GM19328 (cell line): ENCODE measurements at regions not wholly inside any gene's neighbourhood (a gene's known extent, or its start where the extent isn't known, plus 50 kb on each side); places are given as distances from the start of the nearest gene placed in this dataset.

Experiments
- ATAC-seq: cut with Tn5 transposase; IDR thresholded peaks from one replicate; pipeline ENCODE4 v1.9.1; 2021; ENCODE audit warnings: mild to moderate bottlenecking, moderate library complexity; ENCODE audit not compliant: unreplicated experiment

DNA sequence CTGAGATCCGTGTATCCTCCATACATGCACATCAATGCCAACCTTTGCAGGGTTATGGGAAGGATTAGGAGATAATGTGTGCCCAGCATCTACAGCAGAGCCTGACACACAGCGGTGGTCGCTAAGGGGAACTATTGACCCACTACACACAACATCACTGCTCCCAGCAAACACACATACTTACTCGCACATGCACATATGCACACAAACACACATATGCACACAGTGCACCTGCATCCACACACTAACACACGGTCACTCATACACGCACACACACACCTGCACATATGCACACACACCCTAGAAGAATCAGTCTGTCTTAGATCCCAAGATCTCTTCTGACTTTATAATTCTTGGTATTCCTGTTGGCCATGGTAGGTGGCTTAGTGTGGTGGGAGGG lies 118.3 kb downstream of the GYPC start:
- ATAC-seq, result no peak

DNA sequence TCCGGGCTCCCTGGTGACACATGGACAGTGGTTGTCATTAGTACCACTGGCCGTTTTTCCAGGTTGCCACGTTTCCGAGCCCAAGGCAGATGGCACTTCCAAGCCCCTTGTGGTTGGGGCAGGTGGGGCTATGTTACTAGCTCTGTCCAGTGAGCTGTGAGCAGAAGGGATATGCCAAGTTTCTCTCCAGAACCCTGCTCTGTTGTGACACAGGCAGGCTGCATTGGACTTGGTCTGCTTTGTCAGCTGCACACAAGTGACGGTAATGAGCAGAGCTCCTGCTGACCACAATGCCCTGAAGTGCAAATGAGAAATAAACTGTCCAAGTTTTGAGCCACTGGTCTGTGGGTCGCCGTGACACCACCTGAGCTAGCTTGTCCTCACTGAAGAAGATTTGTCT lies 118.8 kb downstream of the GYPC start:
- no peak for ATAC-seq

DNA sequence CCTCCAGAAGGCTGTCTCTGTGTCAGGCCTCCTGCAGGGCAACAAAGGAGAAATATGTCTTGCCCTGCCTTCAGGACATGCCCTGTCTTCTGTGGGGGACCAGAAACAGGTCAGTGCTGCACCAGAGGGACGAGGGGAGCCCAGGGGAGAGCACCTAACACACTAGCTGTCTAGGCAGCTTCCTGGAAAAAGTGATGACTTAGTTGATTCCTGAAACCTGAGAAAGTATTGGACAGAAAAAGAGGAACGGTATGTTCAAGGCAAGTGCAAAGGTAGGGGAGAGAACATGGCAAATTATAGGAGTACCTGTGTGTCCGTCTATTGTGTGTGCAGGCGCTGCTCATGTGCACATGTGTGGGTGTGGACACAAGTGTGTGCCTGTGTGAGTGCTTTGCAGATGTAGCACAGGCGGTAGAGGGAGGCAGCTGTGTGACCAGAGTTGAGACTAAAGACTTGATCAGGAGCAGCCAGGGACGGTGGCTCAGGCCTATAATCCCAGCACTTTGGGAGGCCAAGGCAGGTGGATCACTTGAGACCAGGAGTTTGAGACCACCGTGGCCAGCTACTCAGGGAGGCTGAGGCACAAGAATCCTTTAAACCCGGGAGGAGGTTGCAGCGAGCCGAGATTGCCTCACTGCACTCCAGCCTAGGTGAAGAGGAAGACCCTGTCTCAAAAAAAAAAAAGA lies 119.5 kb downstream of the GYPC start:
- ATAC-seq, result no peak

DNA sequence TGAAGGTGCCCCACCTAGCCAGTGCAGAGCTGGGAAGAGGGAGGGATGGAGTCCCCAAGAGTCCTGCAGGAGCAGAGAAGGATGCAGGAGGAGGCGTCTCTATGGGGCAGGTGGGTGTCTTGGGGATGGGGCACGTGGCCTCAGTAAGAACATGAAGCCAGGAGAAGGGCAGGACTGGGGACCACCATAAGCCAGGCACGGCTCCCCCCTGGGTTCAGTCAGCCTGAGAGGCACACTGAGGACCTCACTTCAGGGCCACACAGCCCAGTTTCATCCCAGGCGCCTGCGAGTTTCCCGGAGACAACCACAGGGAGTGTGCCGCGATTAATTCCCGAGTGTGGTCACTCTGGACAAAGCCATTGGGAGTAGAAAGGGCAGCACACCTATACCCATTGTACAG lies 120.3 kb downstream of the GYPC start:
- ATAC-seq, result no peak

DNA sequence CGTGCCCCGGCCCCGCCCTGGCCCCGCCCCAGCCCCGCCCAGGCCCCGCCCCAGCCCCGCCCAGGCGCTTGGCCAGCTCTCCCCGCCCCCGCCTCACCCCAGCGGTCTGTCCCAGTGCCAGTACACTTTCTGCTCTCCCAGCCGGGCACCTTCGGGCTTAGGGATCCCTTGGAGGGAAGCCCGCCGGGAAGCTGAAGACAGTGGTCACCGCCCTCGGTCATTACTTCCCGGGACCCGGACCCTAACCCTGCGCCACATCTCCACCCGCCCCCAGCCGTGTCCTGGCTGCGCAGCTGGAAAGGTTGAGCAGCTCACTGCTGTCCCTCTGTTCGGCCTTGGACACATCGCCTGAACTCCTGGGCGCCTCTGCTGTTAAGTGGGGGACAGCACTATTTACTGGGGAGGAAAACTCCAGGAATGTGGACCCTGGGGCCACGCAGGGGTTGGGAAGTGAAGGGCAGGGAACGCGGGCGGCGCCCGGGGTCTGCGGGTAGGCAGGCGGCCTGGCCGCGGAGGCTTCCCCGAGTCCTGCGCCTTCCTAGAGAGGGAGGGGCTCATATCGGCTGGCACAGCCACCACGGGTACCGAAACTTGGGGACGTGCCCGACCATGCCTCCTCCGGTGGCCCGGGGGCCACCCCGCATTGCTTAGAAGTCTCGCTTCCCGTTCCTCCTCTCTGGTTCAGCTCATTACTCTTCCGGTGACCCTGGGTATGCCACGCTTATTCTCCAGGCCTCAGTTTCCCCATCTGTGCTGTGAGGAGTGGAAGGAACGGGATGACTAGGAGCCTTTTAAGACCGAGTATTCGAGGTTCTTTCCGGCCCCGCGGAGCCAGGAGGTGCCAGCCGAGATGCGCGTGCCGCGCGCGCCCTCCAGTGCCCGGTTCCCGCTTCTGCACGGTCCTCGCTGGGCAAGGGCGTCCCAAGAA lies 121.0 kb downstream of the GYPC start:
- peak; percentile 84 for ATAC-seq

DNA sequence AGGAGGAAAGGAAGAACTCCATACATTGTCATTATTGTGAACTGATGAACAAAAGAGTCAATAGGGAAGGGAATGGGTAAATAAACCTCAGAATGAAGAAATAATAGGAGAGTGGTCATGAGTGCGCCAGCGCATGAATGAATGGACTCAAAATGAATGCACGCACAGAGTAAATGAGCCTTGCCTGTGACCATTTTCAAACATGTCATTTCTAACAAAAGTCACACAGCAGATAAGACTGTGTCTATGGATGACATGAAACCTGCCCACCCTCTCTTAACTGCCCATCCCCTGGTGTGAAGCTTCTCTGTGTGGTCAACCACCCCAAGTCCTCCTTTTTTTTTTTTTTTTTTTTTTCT lies 121.1 kb upstream of the TEX51 start:
- peak; percentile 11 for ATAC-seq

DNA sequence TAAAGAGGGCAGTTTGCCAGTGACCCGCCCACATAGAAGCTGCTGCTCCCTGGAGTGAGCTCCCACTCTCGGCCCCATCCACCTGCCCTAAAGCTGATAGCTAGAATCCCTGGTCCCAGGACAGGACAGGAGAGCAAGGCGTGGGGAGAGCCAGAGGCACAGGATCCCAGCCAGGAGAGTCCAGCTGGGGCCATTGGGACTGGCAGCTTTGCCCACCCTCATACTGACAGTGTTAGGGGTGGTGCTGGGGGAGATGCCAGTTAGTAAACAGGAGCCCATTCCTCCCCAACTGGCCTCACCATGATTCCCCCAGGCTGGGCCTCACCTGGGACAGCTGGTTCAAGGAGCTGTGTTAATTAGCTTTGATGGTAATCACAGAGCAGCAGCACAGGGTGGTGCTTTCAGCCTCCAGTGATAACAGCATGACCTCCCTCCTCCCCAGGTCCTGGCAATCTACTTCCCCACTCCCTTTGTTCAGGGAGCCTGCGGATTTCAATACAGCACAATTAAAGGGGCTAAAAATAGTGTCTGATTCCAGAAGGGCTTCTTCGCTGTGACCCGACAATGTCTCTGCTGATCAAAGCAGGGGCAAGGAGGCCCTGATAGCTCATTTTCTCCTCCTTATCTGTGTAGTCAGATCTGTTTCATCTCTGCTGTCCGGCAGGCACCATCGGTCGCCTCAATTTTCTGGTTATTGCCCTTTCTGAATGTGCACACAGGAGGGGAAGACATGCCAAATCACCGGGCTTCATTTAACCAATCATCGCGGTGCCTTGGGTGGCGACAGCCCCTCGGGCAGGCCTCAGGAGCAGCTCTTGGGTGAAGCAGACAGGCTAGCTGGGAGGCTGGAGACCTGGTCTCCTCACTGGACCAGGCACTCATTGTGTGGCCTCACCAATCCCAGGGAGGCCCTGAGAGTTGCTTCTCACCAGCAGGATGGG lies 119.9 kb upstream of the TEX51 start:
- no peak for ATAC-seq

DNA sequence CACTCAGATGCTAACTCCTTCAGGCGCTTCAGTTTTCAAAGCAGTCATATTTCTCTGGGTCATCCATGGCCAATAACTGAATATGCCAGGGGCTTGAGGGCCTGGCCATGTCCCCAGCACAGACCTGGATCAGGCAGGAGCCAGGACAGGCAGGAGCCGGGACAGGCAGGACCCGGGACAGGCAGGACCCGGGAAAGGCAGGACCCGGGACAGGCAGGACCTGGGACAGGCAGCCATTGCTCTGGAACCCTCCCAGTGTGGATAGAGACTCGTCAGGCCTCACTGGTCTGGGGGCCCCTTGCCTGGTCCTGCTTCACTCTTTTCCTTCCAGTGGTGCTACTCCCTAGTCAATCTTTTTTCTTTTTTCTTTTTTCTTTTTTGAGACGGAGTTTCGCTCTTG lies 117.5 kb upstream of the TEX51 start:
- no peak for ATAC-seq

DNA sequence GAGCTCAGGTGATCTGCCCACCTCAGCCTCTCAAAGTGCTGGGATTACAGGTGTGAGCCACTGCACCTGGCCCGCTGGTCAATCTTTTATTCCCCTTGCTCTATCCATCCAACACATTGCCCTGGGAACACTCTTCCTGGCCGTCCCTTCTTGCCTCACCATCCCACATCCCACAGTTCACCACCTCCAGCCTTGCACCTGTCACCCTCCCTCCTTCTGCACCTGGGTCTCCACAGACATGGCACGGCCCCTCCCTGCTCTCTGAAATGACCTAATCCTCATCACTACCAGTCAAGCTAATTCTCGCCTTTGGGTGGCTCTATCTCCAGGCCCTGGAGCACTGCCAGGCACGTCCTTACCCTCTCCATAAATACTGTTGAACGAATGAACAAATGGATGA lies 116.9 kb upstream of the TEX51 start:
- no peak for ATAC-seq

DNA sequence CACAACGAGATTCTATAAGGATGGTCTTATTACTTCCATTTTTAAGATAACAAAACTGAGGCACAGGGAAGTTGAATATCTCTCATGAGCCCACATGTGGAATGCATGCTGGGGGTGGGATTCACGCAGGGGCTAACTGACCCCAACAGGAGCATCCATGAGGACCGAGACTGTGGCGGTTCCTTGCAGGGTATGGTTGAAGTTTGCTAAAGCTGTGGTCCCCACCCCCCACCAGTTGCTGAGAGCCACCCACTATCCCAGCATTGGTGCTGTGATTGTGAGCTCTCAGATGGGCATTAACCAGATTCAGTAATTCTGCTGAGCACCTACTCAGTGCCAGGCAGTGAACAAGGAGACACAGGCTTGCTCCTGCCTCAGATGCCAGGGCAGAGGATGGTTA lies 116.0 kb upstream of the TEX51 start:
- ATAC-seq, result no peak

DNA sequence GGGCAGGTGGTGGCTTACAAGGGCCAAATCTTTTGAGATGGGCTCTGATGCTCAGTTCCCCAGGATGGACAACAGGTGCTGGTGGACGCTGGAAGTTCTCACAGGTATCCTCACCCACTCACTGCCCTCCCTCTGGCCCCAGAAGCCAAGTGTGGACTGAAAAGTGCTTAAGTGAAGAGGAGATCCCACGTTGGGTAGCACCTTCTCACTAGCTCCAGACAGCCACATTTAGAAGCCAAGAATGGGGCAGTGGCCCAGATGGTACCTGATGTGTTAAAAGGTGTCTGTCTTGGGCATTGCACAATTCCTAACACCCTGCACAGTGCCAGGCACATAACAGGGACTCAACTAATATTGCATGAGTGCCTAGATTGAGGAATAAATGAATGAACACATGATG lies 115.3 kb upstream of the TEX51 start:
- no peak for ATAC-seq

DNA sequence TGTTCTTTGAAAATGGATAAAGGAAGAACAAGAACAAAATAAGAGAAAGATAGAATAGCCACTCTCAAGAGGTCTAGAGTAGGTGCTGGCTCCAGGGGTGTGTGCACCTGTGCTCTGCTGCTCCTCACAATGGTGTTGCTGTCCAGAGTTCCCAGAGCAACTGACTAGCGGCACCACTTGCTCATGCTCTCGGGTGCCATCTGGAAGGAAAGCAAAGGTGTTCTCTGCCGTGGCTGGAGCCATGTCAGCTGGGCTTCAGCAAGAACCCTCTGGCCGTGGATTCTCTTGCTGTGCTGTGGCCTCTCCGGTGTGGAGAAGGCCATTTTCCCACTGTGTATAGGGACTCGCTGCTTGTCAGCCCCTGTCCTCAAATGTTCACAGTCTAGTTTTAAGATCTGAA lies 114.6 kb upstream of the TEX51 start:
- no peak for ATAC-seq

DNA sequence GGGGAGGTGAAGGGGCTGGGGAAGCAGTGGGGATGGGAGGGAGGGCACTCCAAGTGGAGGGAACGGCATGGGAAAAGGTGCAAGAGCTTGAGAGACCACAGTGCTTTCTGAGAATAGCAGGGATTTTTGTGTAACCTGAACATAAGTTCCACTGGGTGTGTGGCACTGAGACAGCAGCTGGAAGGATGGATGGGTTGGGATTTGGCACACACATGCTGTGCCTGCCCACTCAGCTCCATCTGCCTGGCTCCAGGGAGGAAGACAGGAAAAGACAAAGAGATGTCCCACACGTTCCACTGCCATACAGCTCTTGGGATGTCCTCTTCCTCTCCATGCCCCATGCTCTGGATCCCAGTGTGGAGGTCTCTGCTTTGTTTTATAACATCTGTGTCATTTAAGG lies 114.1 kb upstream of the TEX51 start:
- no peak for ATAC-seq

DNA sequence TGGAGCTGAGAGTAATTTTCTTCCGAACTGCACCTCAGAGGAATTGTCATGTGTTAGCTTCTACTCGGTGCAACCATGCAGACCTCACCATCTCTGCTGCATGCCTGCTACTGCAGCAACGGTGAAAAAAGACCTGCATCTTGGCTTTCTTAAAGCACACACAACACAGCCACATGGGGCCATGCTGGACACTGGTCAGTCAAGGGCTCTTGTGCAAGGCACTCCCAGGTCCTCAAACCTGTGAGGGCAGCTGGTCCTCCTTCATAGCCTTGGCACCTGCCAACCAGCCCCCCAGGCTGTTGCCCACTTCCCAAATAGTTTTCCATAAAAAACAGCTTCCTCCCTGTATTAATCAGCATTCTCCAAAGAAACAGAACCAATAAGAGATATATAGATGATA lies 113.5 kb upstream of the TEX51 start:
- ATAC-seq, result no peak

DNA sequence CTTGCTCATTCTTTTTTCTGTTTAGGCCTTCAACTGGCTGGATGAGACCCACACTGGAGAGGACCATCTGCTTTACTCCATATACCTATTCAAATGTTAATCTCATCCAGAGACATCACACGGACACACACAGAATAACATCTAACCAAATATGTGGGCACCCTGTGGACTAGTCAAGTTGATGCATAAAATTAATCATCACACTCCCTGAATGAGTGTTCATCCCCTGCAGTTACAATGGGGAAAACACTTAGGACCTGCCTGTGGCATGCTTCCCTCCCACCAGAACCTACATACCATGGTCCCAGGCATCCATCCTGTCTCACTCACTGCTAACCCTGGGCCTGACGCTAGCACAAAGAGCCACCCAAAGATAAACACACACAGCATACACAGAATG lies 112.8 kb upstream of the TEX51 start:
- ATAC-seq, result no peak

DNA sequence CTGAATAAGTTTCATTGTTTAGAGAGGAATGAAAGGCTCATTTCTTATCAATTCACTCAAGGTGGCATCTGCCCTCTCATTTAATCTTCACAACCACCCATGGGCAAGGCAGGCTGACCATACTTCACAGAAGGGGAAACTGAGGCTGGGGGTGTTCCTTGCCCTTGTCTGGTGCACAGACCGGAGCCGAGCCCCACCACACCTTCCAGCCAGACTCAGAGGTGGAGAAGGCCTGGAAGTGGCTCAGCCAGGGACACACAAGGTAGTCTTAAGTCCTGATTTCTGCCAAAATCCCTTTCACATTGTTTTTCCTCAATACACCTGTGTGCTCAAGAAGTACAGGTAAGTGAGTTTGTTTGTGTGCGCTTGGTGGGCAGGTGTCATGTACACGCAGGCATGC lies 111.9 kb upstream of the TEX51 start:
- ATAC-seq, result no peak

DNA sequence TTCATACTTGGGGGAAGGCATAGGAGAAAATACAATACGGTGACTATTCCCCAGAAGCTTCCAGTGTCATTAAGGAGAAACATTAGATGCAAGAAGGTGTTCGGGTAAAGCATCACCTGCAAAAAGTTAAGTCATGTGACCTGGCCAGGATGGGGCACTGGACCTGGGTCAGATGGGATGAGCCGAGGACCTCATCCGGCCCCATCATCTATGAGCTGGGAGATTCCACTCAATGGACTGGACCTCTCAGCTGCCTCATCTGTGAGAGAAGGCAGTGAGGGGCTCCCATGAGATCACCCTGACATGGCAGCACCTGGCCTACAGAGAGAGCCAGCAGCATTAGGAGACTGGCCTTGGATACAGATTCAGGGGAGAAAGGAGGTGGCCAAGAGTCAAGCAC lies 111.4 kb upstream of the TEX51 start:
- ATAC-seq, result no peak

DNA sequence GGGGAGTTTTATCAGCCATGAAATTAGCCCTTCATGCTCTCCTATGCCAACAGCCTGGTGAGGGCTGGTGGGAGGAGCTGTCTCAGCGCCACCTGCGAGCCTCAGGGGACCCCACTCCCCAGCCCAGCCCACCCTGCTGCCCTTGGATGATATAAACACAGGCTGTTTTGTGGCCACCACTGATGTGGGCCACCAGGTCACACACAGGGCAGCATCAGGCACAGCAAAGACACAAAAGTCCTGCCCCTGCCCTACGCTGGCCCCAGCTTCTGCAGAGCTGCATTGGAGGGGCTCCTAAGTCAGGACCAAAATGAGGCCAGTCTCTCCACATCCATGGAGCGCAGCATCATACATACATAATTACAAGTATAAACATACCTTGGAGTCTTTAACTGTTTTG lies 110.6 kb upstream of the TEX51 start:
- no peak for ATAC-seq

DNA sequence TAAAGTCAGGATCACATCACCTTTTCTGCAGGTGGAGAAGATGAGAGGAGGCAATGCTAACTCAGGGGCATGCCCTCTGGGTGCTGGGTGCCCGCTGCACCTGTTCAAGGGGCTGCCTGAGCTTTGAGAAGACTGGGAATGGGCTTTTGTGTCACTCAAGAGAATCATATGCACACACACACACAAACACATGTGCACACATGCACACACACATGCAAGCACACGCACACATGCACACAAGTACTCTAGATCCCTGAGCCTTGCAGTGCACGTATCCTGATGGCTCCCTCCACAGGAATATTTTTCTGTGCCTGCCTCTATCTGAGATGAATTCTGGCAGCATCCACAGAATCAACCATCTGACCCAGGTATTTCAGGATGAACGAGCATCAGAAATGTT lies 110.0 kb upstream of the TEX51 start:
- no peak for ATAC-seq

DNA sequence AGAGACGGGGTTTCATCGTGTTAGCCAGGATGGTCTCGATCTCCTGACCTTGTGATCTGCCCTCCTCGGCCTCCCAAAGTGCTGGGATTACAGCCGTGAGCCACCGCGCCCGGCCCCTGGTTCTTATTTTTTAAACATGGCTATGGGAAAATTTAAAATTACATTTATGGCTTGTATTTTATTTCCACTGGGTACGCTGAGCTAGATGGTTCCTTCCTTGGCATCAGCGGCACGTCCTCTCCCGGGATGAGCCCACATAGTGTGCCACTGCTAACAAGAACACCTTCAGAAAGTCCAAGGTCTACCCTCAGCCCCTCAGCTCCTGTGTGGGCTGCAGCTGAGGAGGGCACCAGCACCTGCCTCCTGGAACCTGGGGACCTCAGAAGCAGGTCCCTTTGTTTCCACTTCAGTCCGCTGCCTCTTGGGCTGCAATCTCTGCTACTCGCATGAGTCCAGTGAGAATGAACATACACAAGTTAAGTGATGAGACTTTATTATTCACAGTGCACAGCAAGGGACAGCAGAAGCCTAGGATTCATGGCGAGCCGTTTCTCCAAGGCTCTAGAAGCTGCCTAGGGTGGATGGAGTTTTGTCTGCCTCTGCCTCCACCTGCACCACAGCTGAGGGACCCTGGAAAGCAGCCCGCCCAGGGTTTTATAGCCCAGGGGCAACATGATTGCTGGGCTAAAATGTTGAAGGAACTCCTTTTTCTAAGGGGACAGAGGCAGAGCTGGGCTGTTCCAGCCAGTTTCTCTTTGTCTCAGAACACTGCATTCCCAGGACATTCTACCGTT lies 107.5 kb upstream of the TEX51 start:
- no peak for ATAC-seq

DNA sequence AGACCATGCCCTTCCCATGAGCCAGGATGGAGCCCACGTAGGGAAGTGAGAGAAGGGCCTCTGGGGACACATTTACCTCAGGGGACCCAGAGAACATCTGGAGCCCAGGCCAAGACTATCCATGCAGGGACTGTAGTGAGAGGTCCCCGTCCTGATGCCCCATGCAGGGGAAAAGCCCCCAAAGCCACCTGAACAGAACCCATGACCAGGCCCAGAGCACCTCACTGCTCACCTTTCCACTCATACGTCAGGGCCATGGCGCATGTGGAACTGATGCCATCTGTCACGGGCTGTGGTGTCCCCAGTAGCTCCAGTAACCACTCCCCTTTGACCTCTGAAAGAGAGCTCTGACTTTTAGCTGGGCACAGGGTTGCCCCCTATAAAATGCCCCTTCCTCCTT lies 106.5 kb upstream of the TEX51 start:
- no peak for ATAC-seq
